Activated gamma-delta T cell treated with anti-CD3 and anti-CD28 coated beads, Interleukin-2, amount 50 U/mL, for 16 hours (primary cell): ENCODE measurements at regions not wholly inside any gene's neighbourhood (a gene's known extent, or its start where the extent isn't known, plus 50 kb on each side); places are given as distances from the start of the nearest gene placed in this dataset.

Experiments used
- DNase-seq: peaks from one replicate; pipeline ENCODE4 v3.0.0-alpha.2; 2020; ENCODE audit warnings: low read depth

- DNase-seq = no peak
These were observed 752.5 kb upstream of the SGCG start for GRCh38 chr13:22428188-22428828.

GRCh38 chr13:22432690-22433089 lies 748.1 kb upstream of the SGCG start:
- DNase-seq = no peak

GRCh38 chr13:22447132-22447886 lies 733.5 kb upstream of the SGCG start:
- DNase-seq = no peak

GRCh38 chr13:22449251-22449650 lies 731.5 kb upstream of the SGCG start:
- no peak for DNase-seq

GRCh38 chr13:22451327-22451741 lies 729.4 kb upstream of the SGCG start:
- DNase-seq = no peak

GRCh38 chr13:22454586-22454985 lies 726.2 kb upstream of the SGCG start:
- DNase-seq = no peak

- DNase-seq = no peak
These were observed 725.7 kb upstream of the SGCG start for GRCh38 chr13:22455036-22455435.

- no peak for DNase-seq
These were observed 718.8 kb upstream of the SGCG start for GRCh38 chr13:22461854-22462490.

- no peak for DNase-seq
These were observed 717.7 kb upstream of the SGCG start for GRCh38 chr13:22463089-22463488.

GRCh38 chr13:22468045-22468444 lies 712.7 kb upstream of the SGCG start:
- DNase-seq = no peak

GRCh38 chr13:22468824-22469223 lies 712.0 kb upstream of the SGCG start:
- DNase-seq = no peak

GRCh38 chr13:22469452-22469851 lies 711.3 kb upstream of the SGCG start:
- DNase-seq = no peak

GRCh38 chr13:22470075-22470474 lies 710.7 kb upstream of the SGCG start:
- no peak for DNase-seq

GRCh38 chr13:22482496-22483000 lies 698.2 kb upstream of the SGCG start:
- no peak for DNase-seq

- DNase-seq = no peak
These were observed 697.5 kb upstream of the SGCG start for GRCh38 chr13:22483276-22483675.

GRCh38 chr13:22486490-22486889 lies 694.3 kb upstream of the SGCG start:
- DNase-seq = no peak

GRCh38 chr13:22487932-22488331 lies 692.8 kb upstream of the SGCG start:
- no peak for DNase-seq

- no peak for DNase-seq
These were observed 691.0 kb upstream of the SGCG start for GRCh38 chr13:22489771-22490170.

- no peak for DNase-seq
These were observed 685.0 kb upstream of the SGCG start for GRCh38 chr13:22495819-22496218.

GRCh38 chr13:22496803-22497508 lies 683.8 kb upstream of the SGCG start:
- no peak for DNase-seq

- DNase-seq = no peak
These were observed 682.6 kb upstream of the SGCG start for GRCh38 chr13:22497991-22498780.

GRCh38 chr13:22499919-22500318 lies 680.9 kb upstream of the SGCG start:
- no peak for DNase-seq
